ENCODE measurements at regions not wholly inside any gene's neighbourhood (a gene's known extent, or its start where the extent isn't known, plus 50 kb on each side); places are given as distances from the start of the nearest gene placed in this dataset.

- Histone ChIP-seq H3K27me3 (replicated peaks in 1 of 4; ENCODE audit: control insufficient read depth in 3 of 4, extremely low read depth in 1 of 4, insufficient read depth in 3 of 4, low read length in 3 of 4) (no peaks in the 10 kb centered on the region), H2BK15ac (ENCODE audit: low read length) (no peak overlapping the region), H2BK20ac (ENCODE audit: low read length) (no peak overlapping the region), H3K36me3 (ENCODE audit: control insufficient read depth in 2 of 4, insufficient read depth in 4 of 4, low read length in 3 of 4) (no peaks in the 10 kb centered on the region), H3K4ac (replicated peaks; ENCODE audit: insufficient read length, low read depth, low read length) (no peak overlapping the region), H2BK5ac (ENCODE audit: low read depth, low read length) (no peak overlapping the region), H3K4me3 (ENCODE audit: extremely low read depth in 1 of 4, insufficient read depth in 2 of 4, low read depth in 3 of 4, low read length in 4 of 4) (no peak overlapping the region), H4K8ac (ENCODE audit: extremely low read depth, insufficient read depth, low read length) (no peak overlapping the region), H2BK120ac (replicated peaks; ENCODE audit: low read depth, low read length) (no peak overlapping the region), H2AK5ac (ENCODE audit: low read depth, low read length) (no peak overlapping the region), H4K20me1 (replicated peaks in 1 of 2; ENCODE audit: control insufficient read depth in 1 of 2, insufficient read depth in 2 of 2, low read length in 2 of 2) (no peaks in the 10 kb centered on the region), H3K14ac (ENCODE audit: insufficient read length) (peak overlapping the region; percentile 63), H3K56ac (replicated peaks; ENCODE audit: insufficient read length, low read depth, low read length) (no peak overlapping the region), H4K91ac (replicated peaks; ENCODE audit: insufficient read length, low read length) (no peak overlapping the region), H3K4me2 (ENCODE audit: insufficient read depth in 1 of 2, low read depth in 2 of 2, low read length in 2 of 2) (no peak overlapping the region), H4K5ac (ENCODE audit: insufficient read length, low read depth, low read length) (no peak overlapping the region), H3K9me3 (ENCODE audit: insufficient read depth in 2 of 2, low read depth in 1 of 2, low read length in 1 of 2) (no peaks in the 10 kb centered on the region), H3K27ac (ENCODE audit: low read depth, low read length) (no peak overlapping the region), H2AFZ (ENCODE audit: low read length) (no peak overlapping the region), H2BK12ac (ENCODE audit: low read depth, low read length) (no peak overlapping the region), H3K4me1 (replicated peaks in 1 of 4; ENCODE audit: control insufficient read depth in 3 of 4, insufficient read depth in 4 of 4, low read length in 3 of 4) (no peaks in the 10 kb centered on the region), H3K23ac (ENCODE audit: insufficient read length) (no peak overlapping the region), H3K18ac (ENCODE audit: extremely low read depth, low read length) (no peak overlapping the region), H3K79me2 (ENCODE audit: control insufficient read depth in 1 of 2, insufficient read depth in 2 of 2, low read length in 2 of 2) (no peaks in the 10 kb centered on the region), H3K9ac (replicated peaks in 1 of 4; ENCODE audit: extremely low read depth in 1 of 4, low read depth in 3 of 4, low read length in 3 of 4) (no peak overlapping the region), H3K23me2 (ENCODE audit: low read depth, low read length) (no peaks in the 10 kb centered on the region), H3K79me1 (ENCODE audit: low read depth, low read length) (no peaks in the 10 kb centered on the region)
- 95% methylated on average over 4 of the region's 4 CpGs; no CpG with 5 or more reads in 1 of the 2 experiments for WGBS, 2 experiments (ENCODE audit: extremely low coverage in 1 of 2, insufficient coverage in 1 of 2, insufficient read length in 1 of 2, insufficient replicate concordance in 2 of 2, low coverage in 1 of 2, low lambda C conversion rate in 2 of 2, missing lambda C conversion rate in 1 of 2)
- ChIA-PET POLR2A (ENCODE audit: partially characterized antibody) (no interaction called here), CTCF (ENCODE audit: partially characterized antibody) (interaction anchor here (0.6 kb wide), 1 partner anchor 96 kb away, joined by 4 read pairs; no protein-coding TSS in a partner anchor)
- no peak for DNase-seq (ENCODE audit: low read depth in 1 of 2, low spot score in 2 of 2)
- FAIRE-seq: no peak
- no peak for TF ChIP-seq SIRT6 (IDR thresholded peaks at IDR 0.05; ENCODE audit: low read length)
- TF ChIP-seq BCL11A (IDR thresholded peaks at IDR 0.05; ENCODE audit: low read depth in 2 of 2, low read length in 2 of 2): no peak
- no peak for TF ChIP-seq HDAC6 (IDR thresholded peaks at IDR 0.05; ENCODE audit: low read depth, low read length)
- TF ChIP-seq CHD2 (IDR thresholded peaks at IDR 0.05; ENCODE audit: low read length): no peak
- TF ChIP-seq TAF7 (optimal IDR thresholded peaks at IDR 0.05; ENCODE audit: borderline replicate concordance, low read depth, low read length): no peak
These were observed 52.3 kb upstream of the SIPA1L2 start for GRCh38 chr1:232682248-232682647.

Measured in H1 (cell line).